KMS-11 (cell line): ENCODE measurements at regions not wholly inside any gene's neighbourhood (a gene's known extent, or its start where the extent isn't known, plus 50 kb on each side); places are given as distances from the start of the nearest gene placed in this dataset.

Experiments
- H2AFZ ChIP-seq: fragments of 200-600 bp; sonication (generic); 2 replicates; pipeline ENCODE4 v1.6.1; 2016; ENCODE audit warnings: antibody characterized with exemption, mixed run types, low read depth
- H3K27ac ChIP-seq: fragments of 200-600 bp; sonication (generic); 2 replicates; pipeline ENCODE4 v1.6.1; 2016; ENCODE audit warnings: mild to moderate bottlenecking, mixed run types
- H3K27me3 ChIP-seq: fragments of 200-600 bp; sonication (generic); 2 replicates; pipeline ENCODE4 v1.6.1; 2017; ENCODE audit warnings: mild to moderate bottlenecking, low read depth, mixed run types, moderate library complexity; ENCODE audit not compliant: insufficient read depth
- H3K36me3 ChIP-seq: fragments of 200-600 bp; sonication (generic); 2 replicates; pipeline ENCODE4 v1.6.1; 2017; ENCODE audit warnings: mild to moderate bottlenecking, mixed run types; ENCODE audit not compliant: insufficient read depth
- H3K4me1 ChIP-seq: fragments of 200-600 bp; sonication (generic); 2 replicates; pipeline ENCODE4 v1.6.1; 2016; ENCODE audit warnings: mild to moderate bottlenecking, low read depth, mixed run types; ENCODE audit not compliant: poor library complexity, severe bottlenecking
- H3K4me2 ChIP-seq: fragments of 200-600 bp; sonication (generic); 2 replicates; pipeline ENCODE4 v1.7.0; 2016; ENCODE audit warnings: mild to moderate bottlenecking, mixed run types
- H3K4me3 ChIP-seq: fragments of 200-600 bp; sonication (generic); IDR thresholded peaks from 2 replicates; pipeline ENCODE4 v1.6.1; 2017; ENCODE audit warnings: low read depth, low read length, mixed read lengths; ENCODE audit not compliant: insufficient read depth
- H3K79me2 ChIP-seq: fragments of 200-600 bp; sonication (generic); 2 replicates; pipeline ENCODE4 v1.6.1; 2016; ENCODE audit warnings: low read depth, mixed run types; ENCODE audit not compliant: insufficient read depth
- H3K9ac ChIP-seq: fragments of 200-600 bp; sonication (generic); 2 replicates; pipeline ENCODE4 v1.6.1; 2016; ENCODE audit warnings: mild to moderate bottlenecking, mixed run types
- H4K20me1 ChIP-seq: fragments of 200-600 bp; sonication (generic); 2 replicates; pipeline ENCODE4 v1.6.1; 2016; ENCODE audit warnings: mild to moderate bottlenecking, mixed run types; ENCODE audit not compliant: insufficient read depth
- TF ChIP-seq, protein P1 (sequence below): fragments of 200-600 bp; sonication (generic); conservative IDR thresholded peaks from 2 replicates; pipeline ENCODE4 v1.6.1; 2017; ENCODE audit warnings: low read depth, mild to moderate bottlenecking, antibody characterized with exemption, low read length, moderate library complexity, mixed read lengths

- H3K27me3 ChIP-seq: no peaks in the 10 kb centered on the region
- TF ChIP-seq, protein P1, sequence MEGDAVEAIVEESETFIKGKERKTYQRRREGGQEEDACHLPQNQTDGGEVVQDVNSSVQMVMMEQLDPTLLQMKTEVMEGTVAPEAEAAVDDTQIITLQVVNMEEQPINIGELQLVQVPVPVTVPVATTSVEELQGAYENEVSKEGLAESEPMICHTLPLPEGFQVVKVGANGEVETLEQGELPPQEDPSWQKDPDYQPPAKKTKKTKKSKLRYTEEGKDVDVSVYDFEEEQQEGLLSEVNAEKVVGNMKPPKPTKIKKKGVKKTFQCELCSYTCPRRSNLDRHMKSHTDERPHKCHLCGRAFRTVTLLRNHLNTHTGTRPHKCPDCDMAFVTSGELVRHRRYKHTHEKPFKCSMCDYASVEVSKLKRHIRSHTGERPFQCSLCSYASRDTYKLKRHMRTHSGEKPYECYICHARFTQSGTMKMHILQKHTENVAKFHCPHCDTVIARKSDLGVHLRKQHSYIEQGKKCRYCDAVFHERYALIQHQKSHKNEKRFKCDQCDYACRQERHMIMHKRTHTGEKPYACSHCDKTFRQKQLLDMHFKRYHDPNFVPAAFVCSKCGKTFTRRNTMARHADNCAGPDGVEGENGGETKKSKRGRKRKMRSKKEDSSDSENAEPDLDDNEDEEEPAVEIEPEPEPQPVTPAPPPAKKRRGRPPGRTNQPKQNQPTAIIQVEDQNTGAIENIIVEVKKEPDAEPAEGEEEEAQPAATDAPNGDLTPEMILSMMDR: no peak
- no peaks in the 10 kb centered on the region for H4K20me1 ChIP-seq
- H3K4me3 ChIP-seq: no peak overlapping the region
- no peaks in the 10 kb centered on the region for H3K79me2 ChIP-seq
- no peak overlapping the region for H3K9ac ChIP-seq
- no peak overlapping the region for H2AFZ ChIP-seq
- no peaks in the 10 kb centered on the region for H3K4me1 ChIP-seq
- H3K36me3 ChIP-seq: no peaks in the 10 kb centered on the region
- H3K4me2 ChIP-seq: no peak overlapping the region
- no peak overlapping the region for H3K27ac ChIP-seq
Observed at GRCh38 chr5:21681911-21682310, 1171.2 kb downstream of the CDH12 start.

- Histone ChIP-seq H3K27ac (no peak overlapping the region), H3K79me2 (no peaks in the 10 kb centered on the region), H3K27me3 (no peaks in the 10 kb centered on the region), H2AFZ (no peak overlapping the region), H3K9ac (no peak overlapping the region), H4K20me1 (no peaks in the 10 kb centered on the region), H3K4me2 (no peak overlapping the region), H3K4me3 (no peak overlapping the region), H3K4me1 (no peaks in the 10 kb centered on the region), H3K36me3 (no peaks in the 10 kb centered on the region)
- TF ChIP-seq, protein P1: no peak
Observed at GRCh38 chr5:21680641-21681040, 1172.5 kb downstream of the CDH12 start.

DNA sequence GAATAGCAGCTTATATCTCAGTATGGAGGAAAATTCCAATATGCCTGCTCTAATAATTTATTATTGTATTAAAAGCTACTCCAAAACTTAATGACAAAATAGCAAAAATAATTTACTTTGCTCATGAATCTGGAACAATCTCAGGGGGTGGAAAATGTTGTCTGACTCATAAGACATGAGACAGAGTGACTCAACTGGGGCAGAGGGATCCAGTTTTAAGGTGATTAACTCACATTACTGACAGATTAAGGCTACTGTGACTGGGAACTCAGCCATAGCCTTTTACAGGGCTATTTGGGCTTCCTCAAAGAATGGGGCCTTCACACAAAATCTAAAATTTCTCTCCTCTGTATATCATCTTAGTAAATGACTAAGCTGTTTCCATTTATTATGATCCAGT lies 1172.9 kb downstream of the CDH12 start:
- TF ChIP-seq, protein P1: no peak
- no peak overlapping the region for H2AFZ ChIP-seq
- no peak overlapping the region for H3K27ac ChIP-seq
- H3K36me3 ChIP-seq: no peaks in the 10 kb centered on the region
- no peak overlapping the region for H3K4me2 ChIP-seq
- no peaks in the 10 kb centered on the region for H3K27me3 ChIP-seq
- no peak overlapping the region for H3K4me3 ChIP-seq
- H4K20me1 ChIP-seq: no peaks in the 10 kb centered on the region
- no peaks in the 10 kb centered on the region for H3K79me2 ChIP-seq
- H3K4me1 ChIP-seq: no peaks in the 10 kb centered on the region
- H3K9ac ChIP-seq: no peak overlapping the region

DNA sequence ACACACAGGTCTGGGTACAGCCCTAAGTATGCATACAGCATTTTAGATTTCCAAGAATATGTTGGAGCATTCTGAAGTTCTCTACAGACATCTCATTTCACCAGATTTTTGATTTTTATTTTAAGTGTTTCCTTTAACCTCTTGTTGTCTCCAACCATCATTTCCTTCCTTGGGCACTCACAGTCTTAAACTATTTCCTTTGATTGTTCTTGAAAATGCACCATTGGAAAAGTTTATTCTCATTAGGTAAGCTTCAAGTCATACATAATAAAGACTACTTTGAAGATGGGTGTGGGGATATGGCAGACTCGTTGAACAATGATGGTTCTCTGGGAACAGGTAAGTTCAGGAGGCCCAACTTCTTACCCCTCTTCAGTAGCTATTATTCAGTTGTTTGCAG lies 1174.6 kb downstream of the CDH12 start:
- Histone ChIP-seq H3K4me3 (no peak overlapping the region), H3K4me2 (no peak overlapping the region), H4K20me1 (no peaks in the 10 kb centered on the region), H3K79me2 (no peaks in the 10 kb centered on the region), H3K9ac (no peak overlapping the region), H3K27ac (no peak overlapping the region), H2AFZ (no peak overlapping the region), H3K27me3 (no peaks in the 10 kb centered on the region), H3K4me1 (no peaks in the 10 kb centered on the region), H3K36me3 (no peaks in the 10 kb centered on the region)
- TF ChIP-seq, protein P1: no peak
